Activated naive CD8-positive, alpha-beta T cell treated with anti-CD3 and anti-CD28 coated beads, Interleukin-2, amount 10 ng/mL, durations not matched to agents 7 days and 5 days (primary cell): ENCODE measurements at regions not wholly inside any gene's neighbourhood (a gene's known extent, or its start where the extent isn't known, plus 50 kb on each side); places are given as distances from the start of the nearest gene placed in this dataset.
"Not testable (repeated sequence)": the region's sequence is repeated elsewhere in the genome, so short reads cannot be mapped to it uniquely, and the experiment has no call there.

ENCODE experiments used
- ATAC-seq: fragments of 150-1000 bp; cut with Tn5 transposase; one replicate; pipeline ENCODE4 v1.10.0; 2021; ENCODE audit warnings: low read depth, moderate library complexity
- POLR2A ChIA-PET: fragments of 350-600 bp; sonication (Branson Sonifier 250); formaldehyde crosslinking; loops from one replicate; lab custom pipeline; 2021; ENCODE audit warnings: antibody characterized with exemption; lab: Charles Lee
- DNase-seq: peaks from one replicate; pipeline ENCODE4 v3.0.0; 2021
- H3K27ac Mint-ChIP-seq: one replicate; pipeline ENCODE4 v1.8.0; 2022; ENCODE audit warnings: mild to moderate bottlenecking, mixed read lengths
- H3K27me3 Mint-ChIP-seq: one replicate; pipeline ENCODE4 v1.8.0; 2022; ENCODE audit warnings: mild to moderate bottlenecking, moderate library complexity, mixed read lengths
- H3K36me3 Mint-ChIP-seq: one replicate; pipeline ENCODE4 v1.8.0; 2021; ENCODE audit warnings: mild to moderate bottlenecking, mixed read lengths
- H3K4me1 Mint-ChIP-seq: one replicate; pipeline ENCODE4 v1.8.0; 2021; ENCODE audit warnings: mixed read lengths
- H3K4me3 Mint-ChIP-seq: one replicate; pipeline ENCODE4 v1.8.0; 2022; ENCODE audit warnings: mild to moderate bottlenecking, moderate library complexity, mixed read lengths
- H3K9me3 Mint-ChIP-seq: one replicate; pipeline ENCODE4 v1.8.0; 2021; ENCODE audit warnings: mixed read lengths

DNA sequence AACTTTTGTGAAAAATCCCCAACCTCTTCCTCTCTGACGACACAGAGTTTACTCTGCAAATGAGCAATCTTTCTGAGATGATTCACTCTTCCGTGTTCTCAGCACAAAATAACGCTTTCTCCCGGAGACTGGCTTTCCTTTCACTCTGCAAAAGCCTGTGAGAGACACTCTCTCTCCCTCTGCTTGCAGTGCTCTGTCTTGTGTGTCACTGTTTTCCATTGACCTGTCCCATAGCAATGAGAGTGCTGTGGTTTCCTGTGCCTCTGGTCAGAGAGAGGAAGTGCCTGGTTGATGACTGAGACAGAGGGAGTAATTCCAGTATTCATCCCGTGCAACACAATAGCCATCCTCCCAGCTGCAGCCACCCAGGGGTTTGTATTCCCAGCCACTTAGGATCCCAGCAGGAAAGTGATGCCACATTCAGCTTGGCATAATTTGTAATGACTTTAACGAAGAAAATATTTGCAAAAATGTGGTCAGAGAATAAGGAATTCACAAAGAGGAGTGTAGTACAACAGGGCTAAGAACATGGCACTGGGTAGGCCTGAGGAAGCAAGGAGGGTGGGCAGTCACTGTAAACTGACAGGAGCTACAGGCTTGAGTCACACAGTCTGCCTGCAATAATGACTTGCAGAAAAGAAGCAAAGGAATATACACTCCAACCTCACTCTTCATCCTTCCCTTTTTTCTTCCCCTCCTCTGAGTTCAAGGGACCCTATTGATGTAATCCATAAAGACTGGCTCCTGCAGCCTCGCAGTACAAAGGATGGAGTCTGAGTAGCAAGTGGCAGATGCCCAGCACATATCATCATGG, 463.5 kb upstream of the RGMB start:
- ATAC-seq (peak; percentile 45), DNase-seq (no peak)
- Mint-ChIP-seq H3K4me1 (peaks cover 2% of the 10 kb centered on the region), H3K27ac (peak overlapping the region; percentile 7), H3K4me3 (peak overlapping the region; percentile 2), H3K27me3 (peaks cover 3% of the 10 kb centered on the region), H3K36me3 (no peaks in the 10 kb centered on the region), H3K9me3 (no peaks in the 10 kb centered on the region)
- POLR2A ChIA-PET = no interaction called here

DNA sequence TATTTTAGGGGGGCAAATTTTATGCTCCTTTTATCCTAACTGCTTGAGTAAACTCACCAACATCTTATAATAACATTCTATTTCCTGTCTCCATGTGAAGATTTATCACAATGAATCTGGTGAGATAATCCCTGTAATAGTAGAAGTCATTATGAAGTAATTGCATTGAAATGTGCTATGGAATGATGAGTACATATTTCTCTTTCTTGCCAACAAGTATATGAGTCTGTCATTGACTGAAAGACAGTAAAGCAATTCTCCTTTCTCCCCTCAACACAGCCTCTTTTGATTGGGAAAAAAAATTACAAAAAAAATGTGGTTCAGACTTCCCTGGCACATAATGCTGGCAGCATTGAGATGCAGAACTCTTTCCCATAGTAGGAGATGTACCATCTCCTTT, 459.2 kb upstream of the RGMB start:
- H3K36me3 Mint-ChIP-seq = no peaks in the 10 kb centered on the region
- H3K27ac Mint-ChIP-seq = no peak overlapping the region
- no peak for DNase-seq
- H3K4me3 Mint-ChIP-seq = no peak overlapping the region
- no peaks in the 10 kb centered on the region for H3K9me3 Mint-ChIP-seq
- peaks cover 2% of the 10 kb centered on the region for H3K4me1 Mint-ChIP-seq
- peaks cover 4% of the 10 kb centered on the region for H3K27me3 Mint-ChIP-seq
- ATAC-seq = no peak
- POLR2A ChIA-PET = no interaction called here

- POLR2A ChIA-PET = no interaction called here
- ATAC-seq (no peak), DNase-seq (no peak)
- no peaks in the 10 kb centered on the region for H3K36me3 Mint-ChIP-seq
- H3K4me1 Mint-ChIP-seq = no peaks in the 10 kb centered on the region
- no peak overlapping the region for H3K4me3 Mint-ChIP-seq
- peaks cover 4% of the 10 kb centered on the region for H3K27me3 Mint-ChIP-seq
- no peaks in the 10 kb centered on the region for H3K9me3 Mint-ChIP-seq
- H3K27ac Mint-ChIP-seq = no peak overlapping the region
These were observed 455.1 kb upstream of the RGMB start for GRCh38 chr5:98318386-98318785.

GRCh38 chr5:98319299-98320011, 454.0 kb upstream of the RGMB start:
- no peak overlapping the region for H3K4me3 Mint-ChIP-seq
- DNase-seq (no peak), ATAC-seq (no peak)
- POLR2A ChIA-PET = no interaction called here
- H3K9me3 Mint-ChIP-seq = no peaks in the 10 kb centered on the region
- H3K27me3 Mint-ChIP-seq = peaks cover 2% of the 10 kb centered on the region
- no peaks in the 10 kb centered on the region for H3K36me3 Mint-ChIP-seq
- no peak overlapping the region for H3K27ac Mint-ChIP-seq
- H3K4me1 Mint-ChIP-seq = no peaks in the 10 kb centered on the region

- ATAC-seq (no peak), DNase-seq (no peak)
- Mint-ChIP-seq H3K36me3 (no peaks in the 10 kb centered on the region), H3K27me3 (peaks cover 2% of the 10 kb centered on the region), H3K4me3 (no peak overlapping the region), H3K27ac (no peak overlapping the region), H3K9me3 (peaks cover 1% of the 10 kb centered on the region), H3K4me1 (no peaks in the 10 kb centered on the region)
- POLR2A ChIA-PET = no interaction called here
These were observed 453.1 kb upstream of the RGMB start for GRCh38 chr5:98320343-98320742.

DNA sequence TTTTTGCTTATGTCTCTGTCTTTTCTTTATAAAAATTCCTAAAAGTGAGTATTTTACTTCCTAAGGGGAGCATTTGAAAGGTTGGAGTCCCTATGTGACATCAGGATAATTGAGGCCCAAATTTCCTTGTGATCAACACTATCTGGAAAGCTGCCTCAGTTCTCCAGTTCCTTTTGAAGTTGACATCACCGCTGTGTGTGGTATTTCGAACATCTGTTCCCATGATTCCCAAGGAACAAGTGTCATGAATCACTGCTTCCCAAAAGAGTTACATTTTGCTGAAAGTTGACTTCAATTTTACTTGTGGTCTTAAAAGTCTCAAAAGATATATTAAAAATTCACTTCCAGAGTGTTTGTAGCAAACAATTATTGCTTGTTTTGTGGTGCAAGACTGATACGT, 452.1 kb upstream of the RGMB start:
- POLR2A ChIA-PET = no interaction called here
- Mint-ChIP-seq H3K27me3 (peaks cover 2% of the 10 kb centered on the region), H3K4me1 (no peaks in the 10 kb centered on the region), H3K4me3 (no peak overlapping the region), H3K36me3 (no peaks in the 10 kb centered on the region), H3K27ac (no peak overlapping the region), H3K9me3 (peaks cover 1% of the 10 kb centered on the region)
- ATAC-seq (no peak), DNase-seq (no peak)

- H3K4me3 Mint-ChIP-seq, POLR2A ChIA-PET, H3K36me3 Mint-ChIP-seq, ATAC-seq, H3K27me3 Mint-ChIP-seq, H3K4me1 Mint-ChIP-seq, DNase-seq, H3K27ac Mint-ChIP-seq, H3K9me3 Mint-ChIP-seq: not testable (repeated sequence)
These were observed 448.3 kb upstream of the RGMB start for GRCh38 chr5:98325187-98325586.

GRCh38 chr5:98328015-98328414, 445.4 kb upstream of the RGMB start:
- no peak overlapping the region for H3K27ac Mint-ChIP-seq
- no peaks in the 10 kb centered on the region for H3K36me3 Mint-ChIP-seq
- ATAC-seq = no peak
- H3K4me3 Mint-ChIP-seq = no peak overlapping the region
- POLR2A ChIA-PET = no interaction called here
- H3K9me3 Mint-ChIP-seq = peaks cover 3% of the 10 kb centered on the region
- DNase-seq = no peak
- no peaks in the 10 kb centered on the region for H3K4me1 Mint-ChIP-seq
- peaks cover 3% of the 10 kb centered on the region for H3K27me3 Mint-ChIP-seq

GRCh38 chr5:98330871-98331270, 442.6 kb upstream of the RGMB start:
- no peak overlapping the region for H3K4me3 Mint-ChIP-seq
- no peaks in the 10 kb centered on the region for H3K4me1 Mint-ChIP-seq
- H3K36me3 Mint-ChIP-seq = no peaks in the 10 kb centered on the region
- DNase-seq = no peak
- H3K27me3 Mint-ChIP-seq = peaks cover 3% of the 10 kb centered on the region
- POLR2A ChIA-PET = no interaction called here
- H3K27ac Mint-ChIP-seq = no peak overlapping the region
- ATAC-seq = no peak
- H3K9me3 Mint-ChIP-seq = peaks cover 2% of the 10 kb centered on the region

GRCh38 chr5:98333921-98334320, 439.5 kb upstream of the RGMB start:
- H3K4me1 Mint-ChIP-seq = no peaks in the 10 kb centered on the region
- peaks cover 3% of the 10 kb centered on the region for H3K27me3 Mint-ChIP-seq
- POLR2A ChIA-PET = no interaction called here
- no peak overlapping the region for H3K4me3 Mint-ChIP-seq
- ATAC-seq (no peak), DNase-seq (no peak)
- peaks cover 2% of the 10 kb centered on the region for H3K9me3 Mint-ChIP-seq
- no peak overlapping the region for H3K27ac Mint-ChIP-seq
- H3K36me3 Mint-ChIP-seq = no peaks in the 10 kb centered on the region

GRCh38 chr5:98334946-98335345, 438.5 kb upstream of the RGMB start:
- H3K27me3 Mint-ChIP-seq = no peaks in the 10 kb centered on the region
- peaks cover 2% of the 10 kb centered on the region for H3K9me3 Mint-ChIP-seq
- no peaks in the 10 kb centered on the region for H3K36me3 Mint-ChIP-seq
- POLR2A ChIA-PET = no interaction called here
- H3K4me1 Mint-ChIP-seq = no peaks in the 10 kb centered on the region
- no peak for DNase-seq
- no peak overlapping the region for H3K4me3 Mint-ChIP-seq
- ATAC-seq = no peak
- no peak overlapping the region for H3K27ac Mint-ChIP-seq

GRCh38 chr5:98339141-98339848, 434.2 kb upstream of the RGMB start:
- H3K27ac Mint-ChIP-seq = no peak overlapping the region
- no peaks in the 10 kb centered on the region for H3K9me3 Mint-ChIP-seq
- no peaks in the 10 kb centered on the region for H3K36me3 Mint-ChIP-seq
- no peaks in the 10 kb centered on the region for H3K27me3 Mint-ChIP-seq
- ATAC-seq = no peak
- no peak overlapping the region for H3K4me3 Mint-ChIP-seq
- no peaks in the 10 kb centered on the region for H3K4me1 Mint-ChIP-seq
- POLR2A ChIA-PET = no interaction called here
- no peak for DNase-seq

- Mint-ChIP-seq H3K9me3 (peaks cover 2% of the 10 kb centered on the region), H3K27me3 (no peaks in the 10 kb centered on the region), H3K27ac (no peak overlapping the region), H3K36me3 (no peaks in the 10 kb centered on the region), H3K4me3 (no peak overlapping the region), H3K4me1 (no peaks in the 10 kb centered on the region)
- POLR2A ChIA-PET = no interaction called here
- no peak for DNase-seq
- ATAC-seq = no peak
These were observed 432.1 kb upstream of the RGMB start for GRCh38 chr5:98341038-98342032.
